Occipital lobe (tissue), 1 donor: ENCODE measurements at regions not wholly inside any gene's neighbourhood (a gene's known extent, or its start where the extent isn't known, plus 50 kb on each side); places are given as distances from the start of the nearest gene placed in this dataset.
"Not testable (repeated sequence)": the region's sequence is repeated elsewhere in the genome, so short reads cannot be mapped to it uniquely, and the experiment has no call there.

Experiments used
- DNase-seq: peaks from one replicate; lab custom pipeline; 2025; lab: John Stamatoyannopoulos, UW

DNA sequence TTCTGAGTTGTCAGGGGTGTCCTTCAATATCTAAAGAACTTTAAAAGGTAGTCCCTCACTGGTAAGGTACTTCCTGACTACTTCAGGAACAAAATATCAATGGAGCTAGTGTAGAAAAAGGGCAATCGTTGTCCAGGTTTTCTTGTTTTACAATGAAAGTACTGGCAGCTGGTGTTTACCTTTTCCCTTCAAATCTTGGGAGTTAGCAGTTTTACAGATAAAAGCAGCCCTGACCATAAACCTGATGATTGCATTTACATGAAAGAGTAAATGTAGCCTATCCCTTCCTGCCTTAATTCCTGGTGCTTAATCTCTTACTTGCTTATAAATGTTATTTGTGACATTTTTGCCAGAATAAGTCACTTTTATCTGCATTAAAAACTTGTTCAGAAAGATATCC lies 559.9 kb upstream of the ARPP21 start:
- DNase-seq: no peak

DNA sequence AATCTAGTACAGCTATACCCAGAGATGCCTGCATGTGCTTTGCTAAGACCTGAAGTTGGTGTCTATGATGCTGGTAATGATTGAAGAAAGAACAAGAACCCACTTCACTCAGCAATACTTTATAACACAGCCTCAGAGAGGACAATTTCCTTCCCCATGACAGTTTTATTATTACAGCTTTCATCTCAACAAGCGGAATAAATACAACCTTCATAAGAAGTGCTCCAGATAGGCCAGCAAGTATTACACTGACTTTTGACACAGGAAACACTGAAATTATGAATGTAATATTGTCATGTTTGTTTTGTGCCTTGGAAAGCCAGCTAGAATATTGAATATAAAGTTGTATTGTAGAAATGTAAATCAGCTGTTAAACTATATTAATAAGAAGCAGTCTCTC lies 557.4 kb upstream of the ARPP21 start:
- no peak for DNase-seq

DNA sequence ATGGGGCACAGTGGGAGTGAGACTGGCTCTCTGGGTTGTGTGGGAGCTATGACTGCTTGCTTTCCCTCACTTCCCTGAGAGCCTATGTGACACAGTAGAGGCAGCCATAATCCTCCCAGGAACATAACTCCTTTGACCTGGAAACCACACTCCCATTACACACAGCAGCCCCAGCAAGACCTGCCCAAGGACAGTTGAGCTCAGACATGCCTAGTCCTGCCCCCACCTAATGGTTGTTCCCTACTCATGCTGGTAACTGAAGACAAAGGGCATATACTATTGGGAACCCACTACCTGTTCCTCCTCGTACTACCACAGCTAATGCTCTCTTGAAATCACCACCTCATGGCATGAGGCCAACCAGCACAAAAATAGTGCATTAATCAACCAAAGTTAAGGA lies 550.4 kb upstream of the ARPP21 start:
- DNase-seq: no peak

GRCh38 chr3:35114686-35115085 lies 524.6 kb upstream of the ARPP21 start:
- no peak for DNase-seq

DNA sequence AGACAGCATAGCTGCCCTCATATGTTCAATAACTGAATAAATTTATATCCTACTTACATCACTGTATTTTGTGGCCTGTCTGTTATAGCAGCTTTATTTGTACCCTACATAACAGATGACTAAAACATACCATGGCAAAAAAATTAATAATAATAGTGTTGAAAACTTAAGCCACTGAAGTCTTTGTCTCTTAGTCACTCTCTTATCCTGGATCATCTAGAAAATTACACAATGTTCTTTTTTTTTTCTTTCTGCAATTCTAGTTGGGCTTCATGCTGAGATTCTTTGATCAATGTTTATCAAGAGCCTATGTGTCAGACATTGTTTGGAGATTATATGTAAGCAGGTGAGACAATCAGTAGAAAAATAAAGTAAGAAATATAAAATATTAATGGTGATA lies 519.3 kb upstream of the ARPP21 start:
- DNase-seq: no peak

GRCh38 chr3:35137612-35138011 lies 501.7 kb upstream of the ARPP21 start:
- no peak for DNase-seq

DNA sequence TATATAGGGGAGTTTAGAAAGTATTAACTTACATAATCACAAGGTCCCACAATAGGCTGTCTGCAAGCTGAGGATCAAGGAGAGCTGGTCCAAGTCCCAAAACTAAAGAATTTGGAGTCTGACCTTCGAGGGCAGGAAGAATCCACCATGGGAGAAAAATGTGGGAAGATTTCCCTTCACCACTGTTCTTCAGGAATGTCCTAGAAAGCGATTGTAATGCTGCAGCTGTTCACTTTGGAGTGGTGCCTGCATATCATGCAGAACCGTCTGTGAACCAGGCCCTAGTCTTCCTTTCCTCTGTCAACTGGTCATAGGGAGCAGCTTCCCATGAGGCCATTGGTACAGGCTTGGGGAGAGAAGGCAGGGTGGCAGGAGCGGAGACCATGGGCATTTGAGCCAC lies 497.9 kb upstream of the ARPP21 start:
- no peak for DNase-seq

GRCh38 chr3:35144011-35144410 lies 495.3 kb upstream of the ARPP21 start:
- DNase-seq: no peak

DNA sequence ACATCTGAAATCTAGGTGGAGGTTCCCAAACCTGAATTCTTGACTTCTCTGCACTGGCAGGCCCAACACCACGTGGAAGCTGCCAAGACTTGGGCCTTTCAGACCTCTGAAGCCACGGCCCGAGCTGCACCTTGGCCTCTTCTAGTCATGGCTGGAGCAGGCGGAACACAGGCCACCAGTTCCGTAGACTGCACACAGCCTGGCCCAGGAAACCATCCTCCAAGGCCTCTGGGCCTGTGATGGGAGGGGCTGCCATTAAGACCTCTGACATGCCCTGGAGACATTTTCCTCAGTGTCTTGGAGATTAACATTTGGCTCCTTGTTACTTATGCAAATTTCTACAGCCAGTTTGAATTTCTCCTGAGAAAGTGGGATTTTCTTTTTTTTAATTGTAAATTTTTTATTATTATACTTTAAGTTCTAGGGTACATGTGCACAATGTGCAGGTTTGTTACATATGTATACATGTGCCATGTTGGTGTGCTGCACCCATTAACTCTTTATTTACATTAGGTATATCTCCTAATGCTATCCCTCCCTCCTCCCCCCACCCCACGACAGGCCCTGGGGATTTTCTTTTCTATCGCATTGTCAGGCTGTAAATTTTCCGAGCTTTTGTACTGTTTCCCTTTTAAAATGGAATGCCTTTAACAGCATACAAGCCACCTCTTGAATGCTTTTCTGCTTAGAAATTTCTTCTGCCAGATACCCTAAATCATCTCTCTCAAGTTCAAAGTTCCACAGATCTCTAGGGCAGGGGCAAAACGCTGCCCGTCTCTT lies 492.9 kb upstream of the ARPP21 start:
- DNase-seq: not testable (repeated sequence)

- no peak for DNase-seq
Measured at GRCh38 chr3:35183927-35184675, 455.2 kb upstream of the ARPP21 start.

DNA sequence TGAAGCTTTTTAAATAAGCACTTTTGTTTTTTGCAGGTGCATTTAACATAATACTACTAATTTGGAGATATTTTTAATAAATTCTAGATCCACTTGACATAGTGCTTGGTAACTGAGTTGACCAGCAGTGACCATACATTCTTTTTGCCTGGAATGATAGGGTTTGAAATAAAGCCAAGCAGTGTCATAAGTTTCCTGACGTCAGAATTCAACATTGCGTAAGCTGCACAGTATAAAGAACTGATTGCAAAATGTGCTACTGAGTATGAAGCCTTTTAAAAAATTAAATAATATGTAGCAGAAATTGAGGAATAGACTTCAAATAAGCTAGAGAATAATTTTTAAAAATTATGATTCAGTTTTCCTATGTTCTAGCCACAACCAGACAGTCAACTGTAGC lies 454.6 kb upstream of the ARPP21 start:
- DNase-seq: no peak

GRCh38 chr3:35187908-35188307 lies 451.4 kb upstream of the ARPP21 start:
- DNase-seq: no peak

- DNase-seq: no peak
Measured at GRCh38 chr3:35194666-35195065, 444.7 kb upstream of the ARPP21 start.

GRCh38 chr3:35198857-35199256 lies 440.5 kb upstream of the ARPP21 start:
- DNase-seq: no peak

DNA sequence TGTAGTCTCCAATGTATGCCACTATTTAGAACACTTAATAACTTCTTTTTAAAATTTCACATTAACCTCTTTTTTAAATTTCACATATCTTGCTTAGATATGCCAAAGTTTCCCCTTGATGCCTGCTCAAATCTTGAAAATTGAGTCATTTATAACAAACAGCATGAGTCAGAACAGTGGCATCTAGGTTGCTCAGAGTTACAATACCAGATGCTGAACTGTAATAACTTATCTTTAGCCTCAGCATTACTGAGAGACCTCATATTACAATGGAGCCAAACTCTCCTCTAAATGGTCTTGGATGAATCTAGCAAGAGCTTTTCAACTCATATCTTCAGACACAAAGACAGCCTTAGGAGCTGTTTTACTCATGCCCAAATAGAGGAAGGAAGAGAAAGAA lies 439.3 kb upstream of the ARPP21 start:
- DNase-seq: no peak

GRCh38 chr3:35201211-35201610 lies 438.1 kb upstream of the ARPP21 start:
- no peak for DNase-seq

GRCh38 chr3:35215525-35216500 lies 423.5 kb upstream of the ARPP21 start:
- no peak for DNase-seq

DNA sequence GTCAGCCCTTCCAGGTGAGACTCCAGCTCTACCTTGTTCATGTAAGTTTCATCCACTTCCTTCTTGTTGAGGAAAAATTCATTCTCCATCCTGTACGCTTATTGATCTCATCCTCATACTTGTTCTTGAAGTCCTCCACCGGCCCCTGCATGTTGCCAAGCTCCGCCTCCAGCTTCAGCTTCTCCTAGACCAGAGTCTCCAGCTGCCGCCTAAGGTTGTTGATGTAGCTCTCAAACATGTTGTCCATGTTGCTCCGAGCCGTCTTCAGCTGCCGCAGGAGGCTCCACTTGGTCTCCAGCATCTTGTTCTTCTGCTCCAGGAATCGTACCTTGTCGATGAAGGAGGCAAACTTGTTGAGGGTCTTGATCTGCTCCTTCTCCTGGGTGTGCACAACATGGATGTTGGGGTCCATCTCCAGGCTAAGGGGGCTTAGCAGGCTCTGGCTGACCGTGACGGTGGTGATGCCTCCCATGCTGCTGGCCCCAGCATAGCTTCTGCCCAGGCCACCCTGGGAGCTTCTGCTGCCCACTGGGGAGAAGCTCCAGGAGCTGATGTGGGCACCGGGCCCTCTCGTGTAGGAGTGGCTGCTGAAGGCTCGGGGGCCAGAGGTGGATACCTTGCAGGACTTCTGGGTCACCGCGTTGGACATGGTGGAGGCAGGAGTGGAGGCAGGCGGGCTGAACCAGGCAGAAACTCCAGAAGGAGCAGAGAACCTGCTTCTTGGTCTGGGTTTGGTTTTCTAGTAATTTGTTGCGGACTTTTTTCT lies 422.6 kb upstream of the ARPP21 start:
- DNase-seq: no peak

- no peak for DNase-seq
Measured at GRCh38 chr3:35223632-35224394, 415.5 kb upstream of the ARPP21 start.

DNA sequence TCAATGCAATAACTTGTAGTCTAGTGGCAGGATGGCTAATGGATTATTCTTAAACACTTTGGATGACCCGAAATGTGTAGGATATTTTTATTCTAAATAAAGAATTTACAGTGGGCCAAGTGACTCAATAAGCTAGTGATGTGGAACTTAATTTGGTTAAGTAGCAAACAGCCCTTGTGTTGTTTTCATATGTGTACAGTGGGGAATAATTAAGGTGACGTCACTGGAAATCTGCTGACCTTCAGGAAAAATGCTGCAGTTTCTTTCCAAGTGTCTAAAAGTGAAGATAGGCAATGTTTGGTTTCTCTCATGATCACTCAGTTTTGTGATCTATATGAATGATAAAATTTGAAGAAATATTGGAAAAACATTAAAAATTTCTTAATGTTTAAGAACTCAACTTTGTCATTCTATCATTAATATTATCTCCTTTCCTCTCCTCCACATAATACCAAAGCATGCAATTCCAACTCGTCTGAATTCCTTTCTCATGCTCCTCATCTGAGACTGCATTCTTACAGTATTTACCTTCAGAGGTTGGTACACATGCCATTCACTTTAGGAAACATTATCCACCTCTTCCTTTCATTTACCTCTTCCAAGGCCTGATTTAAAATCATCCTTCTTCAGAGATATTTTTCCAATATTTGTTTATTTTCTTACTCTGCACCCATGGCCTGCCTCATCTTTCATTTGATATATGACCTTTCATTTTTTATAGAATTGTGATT lies 414.6 kb upstream of the ARPP21 start:
- DNase-seq: no peak
